CD1c-positive myeloid dendritic cell (primary cell): ENCODE measurements at regions not wholly inside any gene's neighbourhood (a gene's known extent, or its start where the extent isn't known, plus 50 kb on each side); places are given as distances from the start of the nearest gene placed in this dataset.
A peak's percentile ranks its signal among the peaks of the same experiment; 100 is the strongest.

ENCODE experiments used
- DNase-seq: peaks from one replicate; pipeline ENCODE4 v3.0.0-alpha.2; 2016; ENCODE audit errors: extremely low spot score

- peak; percentile 44 for DNase-seq
These were observed 162.6 kb upstream of the AKR1E2 start for GRCh38 chr10:4663162-4663992.

- no peak for DNase-seq
These were observed 163.3 kb upstream of the AKR1E2 start for GRCh38 chr10:4662576-4663161.

- no peak for DNase-seq
These were observed 164.3 kb upstream of the AKR1E2 start for GRCh38 chr10:4661511-4662255.

- DNase-seq: no peak
These were observed 167.2 kb upstream of the AKR1E2 start for GRCh38 chr10:4658777-4659176.

- DNase-seq: peak; percentile 70
These were observed 169.3 kb upstream of the AKR1E2 start for GRCh38 chr10:4656576-4657194.

GRCh38 chr10:4655879-4656278, 170.1 kb upstream of the AKR1E2 start:
- DNase-seq: no peak

- DNase-seq: no peak
These were observed 170.6 kb upstream of the AKR1E2 start for GRCh38 chr10:4655406-4655805.

- DNase-seq: no peak
These were observed 171.5 kb upstream of the AKR1E2 start for GRCh38 chr10:4654496-4654895.

- no peak for DNase-seq
These were observed 172.8 kb upstream of the AKR1E2 start for GRCh38 chr10:4653160-4653559.

GRCh38 chr10:4652111-4653010, 173.6 kb upstream of the AKR1E2 start:
- no peak for DNase-seq

GRCh38 chr10:4651404-4652037, 174.5 kb upstream of the AKR1E2 start:
- DNase-seq: no peak

- DNase-seq: no peak
These were observed 175.4 kb upstream of the AKR1E2 start for GRCh38 chr10:4650582-4650981.

GRCh38 chr10:4649886-4650508, 176.0 kb upstream of the AKR1E2 start:
- no peak for DNase-seq

GRCh38 chr10:4649471-4649870, 176.5 kb upstream of the AKR1E2 start:
- no peak for DNase-seq

- DNase-seq: no peak
These were observed 177.0 kb upstream of the AKR1E2 start for GRCh38 chr10:4648999-4649398.

GRCh38 chr10:4647109-4647785, 178.8 kb upstream of the AKR1E2 start:
- no peak for DNase-seq

- DNase-seq: no peak
These were observed 179.5 kb upstream of the AKR1E2 start for GRCh38 chr10:4646547-4646946.

GRCh38 chr10:4645836-4646235, 180.2 kb upstream of the AKR1E2 start:
- DNase-seq: no peak

GRCh38 chr10:4643471-4643870, 182.5 kb upstream of the AKR1E2 start:
- peak; percentile 75 for DNase-seq

GRCh38 chr10:4639960-4640359, 186.0 kb upstream of the AKR1E2 start:
- no peak for DNase-seq
